Osteoblast (primary cell): ENCODE measurements at regions not wholly inside any gene's neighbourhood (a gene's known extent, or its start where the extent isn't known, plus 50 kb on each side); places are given as distances from the start of the nearest gene placed in this dataset.

ENCODE experiments used
- DNase-seq: peaks from one replicate; pipeline ENCODE4 v3.0.0; 2011; ENCODE audit warnings: low spot score, mixed read lengths; ENCODE audit not compliant: insufficient read length; ENCODE audit errors: missing footprints
- H2AFZ ChIP-seq: 2 replicates; pipeline ENCODE4 v1.6.0; 2011; ENCODE audit warnings: mild to moderate bottlenecking, low read length
- H3K27ac ChIP-seq: 2 replicates; pipeline ENCODE4 v1.5.1; 2011; ENCODE audit warnings: mild to moderate bottlenecking, low read depth, low read length, moderate library complexity
- H3K27me3 ChIP-seq: 2 replicates; pipeline ENCODE4 v1.6.0; 2012; ENCODE audit warnings: mild to moderate bottlenecking, control low read depth, inconsistent platforms, low read length, moderate library complexity; ENCODE audit not compliant: insufficient read depth
- H3K36me3 ChIP-seq: 2 replicates; pipeline ENCODE4 v1.5.1; 2011; ENCODE audit warnings: mild to moderate bottlenecking, low read length, control low read depth, moderate library complexity; ENCODE audit not compliant: insufficient read depth
- H3K4me1 ChIP-seq: 2 replicates; pipeline ENCODE4 v1.5.1; 2011; ENCODE audit warnings: mild to moderate bottlenecking, low read length, control low read depth, moderate library complexity; ENCODE audit not compliant: insufficient read depth
- H3K4me2 ChIP-seq: 2 replicates; pipeline ENCODE4 v1.6.0; 2011; ENCODE audit warnings: mild to moderate bottlenecking, low read length; ENCODE audit not compliant: insufficient read depth
- H3K4me3 ChIP-seq: fragments of 200-600 bp; sonication (generic); 3 replicates; pipeline ENCODE4 v1.5.1; 2012; ENCODE audit warnings: mild to moderate bottlenecking, low read length, inconsistent platforms; ENCODE audit not compliant: insufficient read depth
- H3K79me2 ChIP-seq: 2 replicates; pipeline ENCODE4 v1.6.0; 2012; ENCODE audit warnings: mild to moderate bottlenecking, low read length, control low read depth, inconsistent platforms; ENCODE audit not compliant: insufficient read depth
- H3K9me3 ChIP-seq: 2 replicates; pipeline ENCODE4 v1.5.1; 2011; ENCODE audit warnings: low read depth, low read length, control low read depth
- H4K20me1 ChIP-seq: 2 replicates; pipeline ENCODE4 v1.6.0; 2012; ENCODE audit warnings: mild to moderate bottlenecking, low read length, control low read depth; ENCODE audit not compliant: insufficient read depth
- TF ChIP-seq, protein P1 (sequence below): IDR thresholded peaks from 2 replicates; pipeline ENCODE4 v1.5.1; 2011; ENCODE audit warnings: mild to moderate bottlenecking, low read depth, low read length, moderate library complexity; ENCODE audit errors: extremely low read depth

DNA sequence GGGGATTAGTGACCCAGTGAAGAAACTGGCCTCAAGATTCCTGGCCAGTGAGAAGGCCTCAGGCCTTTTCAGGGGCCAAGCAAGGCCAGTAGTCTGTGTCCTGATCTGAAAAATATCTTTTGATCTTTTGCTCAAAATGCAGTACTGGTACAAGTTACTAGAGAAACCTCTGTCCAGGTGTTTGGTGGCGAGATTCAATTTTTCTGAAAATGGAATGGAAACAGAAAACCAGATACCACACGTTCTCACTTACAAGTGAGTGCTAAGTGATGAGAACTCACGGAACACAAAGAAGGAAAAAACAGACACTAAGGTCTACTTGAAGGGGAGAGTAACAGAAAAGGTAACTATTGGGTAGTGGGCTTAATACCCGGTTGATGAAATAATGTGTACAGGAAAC is 463.4 kb downstream of the ZIC1 start:
- no peak for DNase-seq
- Histone ChIP-seq H3K9me3 (no peaks in the 10 kb centered on the region), H4K20me1 (no peaks in the 10 kb centered on the region), H3K27ac (no peak overlapping the region), H3K79me2 (no peaks in the 10 kb centered on the region), H2AFZ (no peak overlapping the region), H3K36me3 (no peaks in the 10 kb centered on the region), H3K4me1 (no peaks in the 10 kb centered on the region), H3K27me3 (no peaks in the 10 kb centered on the region), H3K4me2 (no peak overlapping the region), H3K4me3 (no peak overlapping the region)
- TF ChIP-seq, protein P1, sequence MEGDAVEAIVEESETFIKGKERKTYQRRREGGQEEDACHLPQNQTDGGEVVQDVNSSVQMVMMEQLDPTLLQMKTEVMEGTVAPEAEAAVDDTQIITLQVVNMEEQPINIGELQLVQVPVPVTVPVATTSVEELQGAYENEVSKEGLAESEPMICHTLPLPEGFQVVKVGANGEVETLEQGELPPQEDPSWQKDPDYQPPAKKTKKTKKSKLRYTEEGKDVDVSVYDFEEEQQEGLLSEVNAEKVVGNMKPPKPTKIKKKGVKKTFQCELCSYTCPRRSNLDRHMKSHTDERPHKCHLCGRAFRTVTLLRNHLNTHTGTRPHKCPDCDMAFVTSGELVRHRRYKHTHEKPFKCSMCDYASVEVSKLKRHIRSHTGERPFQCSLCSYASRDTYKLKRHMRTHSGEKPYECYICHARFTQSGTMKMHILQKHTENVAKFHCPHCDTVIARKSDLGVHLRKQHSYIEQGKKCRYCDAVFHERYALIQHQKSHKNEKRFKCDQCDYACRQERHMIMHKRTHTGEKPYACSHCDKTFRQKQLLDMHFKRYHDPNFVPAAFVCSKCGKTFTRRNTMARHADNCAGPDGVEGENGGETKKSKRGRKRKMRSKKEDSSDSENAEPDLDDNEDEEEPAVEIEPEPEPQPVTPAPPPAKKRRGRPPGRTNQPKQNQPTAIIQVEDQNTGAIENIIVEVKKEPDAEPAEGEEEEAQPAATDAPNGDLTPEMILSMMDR, result no peak

GRCh38 chr3:147875498-147875897 is 466.3 kb downstream of the ZIC1 start:
- TF ChIP-seq, protein P1, result no peak
- H3K4me1 ChIP-seq, result no peaks in the 10 kb centered on the region
- H3K9me3 ChIP-seq, result peaks cover 1% of the 10 kb centered on the region
- no peak for DNase-seq
- no peak overlapping the region for H3K4me3 ChIP-seq
- H3K4me2 ChIP-seq, result no peak overlapping the region
- H3K79me2 ChIP-seq, result no peaks in the 10 kb centered on the region
- no peaks in the 10 kb centered on the region for H3K36me3 ChIP-seq
- H2AFZ ChIP-seq, result no peak overlapping the region
- H3K27ac ChIP-seq, result no peak overlapping the region
- H3K27me3 ChIP-seq, result no peaks in the 10 kb centered on the region
- H4K20me1 ChIP-seq, result no peaks in the 10 kb centered on the region

DNA sequence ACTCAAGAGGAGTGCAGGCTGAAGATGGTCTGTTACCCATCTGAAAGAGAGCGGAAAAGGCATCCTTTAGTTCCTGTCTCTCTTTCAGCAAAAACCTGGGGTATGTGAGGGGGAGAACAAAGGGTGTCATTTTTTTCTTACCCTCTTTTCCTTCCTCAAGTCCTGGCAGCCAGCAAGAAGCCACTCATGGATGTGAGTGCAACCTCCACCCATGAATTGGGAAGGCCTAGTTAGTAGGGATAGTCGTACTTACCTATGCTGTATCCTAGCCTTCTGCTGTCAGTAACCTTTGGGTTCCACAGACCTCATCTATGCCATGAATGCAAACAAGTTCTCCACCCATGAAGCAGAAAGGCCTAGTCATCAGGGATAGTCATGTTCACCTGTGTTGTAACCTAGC is 472.8 kb downstream of the ZIC1 start:
- Histone ChIP-seq H3K4me2 (no peak overlapping the region), H3K27me3 (no peaks in the 10 kb centered on the region), H3K4me3 (no peak overlapping the region), H4K20me1 (no peaks in the 10 kb centered on the region), H3K36me3 (no peaks in the 10 kb centered on the region), H2AFZ (no peak overlapping the region), H3K27ac (no peak overlapping the region), H3K4me1 (no peaks in the 10 kb centered on the region), H3K79me2 (no peaks in the 10 kb centered on the region), H3K9me3 (peaks cover 10% of the 10 kb centered on the region)
- no peak for DNase-seq
- TF ChIP-seq, protein P1, result no peak

DNA sequence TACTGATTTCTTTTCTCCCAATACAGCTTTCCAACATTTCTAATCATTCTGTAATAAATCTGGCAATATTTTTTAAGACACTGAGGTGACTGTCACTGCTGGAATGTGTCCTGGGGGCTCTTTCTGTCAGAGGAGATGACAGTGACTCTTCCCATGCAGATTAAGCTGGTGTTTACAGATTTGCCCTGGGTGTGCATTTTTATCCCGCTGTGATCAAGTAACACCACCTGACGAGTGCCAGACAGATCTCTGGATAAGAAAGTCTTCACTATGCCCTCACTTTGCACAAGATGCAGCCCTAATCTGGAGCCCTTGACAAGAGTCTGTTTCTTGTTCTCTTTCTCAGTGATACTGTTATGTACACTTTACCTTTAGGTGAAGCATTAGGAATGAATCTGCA is 477.7 kb downstream of the ZIC1 start:
- no peak overlapping the region for H3K4me2 ChIP-seq
- DNase-seq, result no peak
- no peaks in the 10 kb centered on the region for H3K79me2 ChIP-seq
- no peak overlapping the region for H3K27ac ChIP-seq
- no peaks in the 10 kb centered on the region for H3K4me1 ChIP-seq
- H3K4me3 ChIP-seq, result no peak overlapping the region
- TF ChIP-seq, protein P1, result no peak
- H4K20me1 ChIP-seq, result no peaks in the 10 kb centered on the region
- peaks cover 7% of the 10 kb centered on the region for H3K9me3 ChIP-seq
- peak overlapping the region; percentile 27 for H2AFZ ChIP-seq
- no peaks in the 10 kb centered on the region for H3K27me3 ChIP-seq
- no peaks in the 10 kb centered on the region for H3K36me3 ChIP-seq
